ENCODE measurements at regions not wholly inside any gene's neighbourhood (a gene's known extent, or its start where the extent isn't known, plus 50 kb on each side); places are given as distances from the start of the nearest gene placed in this dataset.

GRCh38 chr20:21577551-21577950 lies 63.7 kb upstream of the NKX2-2 start:
- no peak for DNase-seq (ENCODE audit: low read depth in 2 of 2)

DNA sequence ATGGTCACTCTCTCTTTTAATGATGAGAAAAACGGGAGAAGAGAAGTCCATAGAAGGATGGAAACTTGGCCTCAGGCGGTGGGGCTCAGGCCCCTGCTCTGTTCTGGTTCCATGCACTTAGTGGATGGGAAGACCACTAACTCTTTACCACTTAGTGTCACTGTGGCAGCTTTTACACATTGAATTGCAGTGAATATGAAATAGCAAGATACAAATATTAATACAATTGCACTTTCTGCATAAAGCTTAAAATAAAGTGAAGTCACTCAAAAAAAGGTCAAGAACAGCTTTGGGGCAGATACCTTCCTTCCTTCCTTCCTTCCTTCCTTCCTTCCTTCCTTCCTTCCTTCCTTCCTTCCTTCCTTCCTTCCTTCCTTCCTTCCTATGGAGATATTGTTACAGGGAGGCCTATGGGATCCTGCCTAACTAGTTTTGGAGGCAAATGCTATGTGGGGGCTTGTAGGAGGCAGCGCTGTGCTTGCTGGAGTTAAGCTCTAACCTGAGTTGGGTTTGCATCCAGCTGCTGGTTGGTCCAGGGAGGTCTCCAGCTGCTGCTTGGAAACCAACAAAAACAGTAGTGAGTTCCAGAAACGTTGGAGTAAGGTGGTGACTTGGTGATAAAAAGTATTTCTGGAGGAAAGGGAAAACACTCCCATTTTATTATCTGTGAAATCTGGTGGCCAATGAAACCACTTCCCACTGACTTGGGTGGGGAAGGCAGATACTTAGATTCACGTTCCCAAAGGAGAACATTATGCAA lies 62.3 kb upstream of the NKX2-2 start:
- DNase-seq (ENCODE audit: low read depth in 2 of 2), result no peak

GRCh38 chr20:21575167-21575566 lies 61.3 kb upstream of the NKX2-2 start:
- DNase-seq (ENCODE audit: low read depth in 2 of 2), result no peak

GRCh38 chr20:21574443-21574842 lies 60.6 kb upstream of the NKX2-2 start:
- DNase-seq (ENCODE audit: low read depth in 2 of 2), result no peak

DNA sequence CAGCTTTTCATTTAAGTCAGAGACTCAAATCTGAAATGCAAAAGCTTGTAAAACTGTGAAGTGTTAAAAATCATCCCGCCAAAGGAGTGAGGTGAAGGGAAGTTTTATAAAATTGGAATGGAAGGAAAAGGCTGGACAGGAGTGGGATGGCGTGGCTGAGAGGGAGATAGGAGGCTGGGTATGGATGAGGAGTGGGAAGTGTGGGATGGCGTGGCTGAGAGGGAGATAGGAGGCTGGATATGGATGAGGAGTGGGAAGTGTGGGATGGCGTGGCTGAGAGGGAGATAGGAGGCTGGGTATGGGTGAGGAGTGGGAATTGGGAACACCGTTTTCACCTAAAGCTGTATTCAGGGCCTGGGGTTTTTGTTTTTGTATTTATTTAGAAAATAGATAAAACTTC lies 59.4 kb upstream of the NKX2-2 start:
- DNase-seq (ENCODE audit: low read depth in 2 of 2), result no peak

DNA sequence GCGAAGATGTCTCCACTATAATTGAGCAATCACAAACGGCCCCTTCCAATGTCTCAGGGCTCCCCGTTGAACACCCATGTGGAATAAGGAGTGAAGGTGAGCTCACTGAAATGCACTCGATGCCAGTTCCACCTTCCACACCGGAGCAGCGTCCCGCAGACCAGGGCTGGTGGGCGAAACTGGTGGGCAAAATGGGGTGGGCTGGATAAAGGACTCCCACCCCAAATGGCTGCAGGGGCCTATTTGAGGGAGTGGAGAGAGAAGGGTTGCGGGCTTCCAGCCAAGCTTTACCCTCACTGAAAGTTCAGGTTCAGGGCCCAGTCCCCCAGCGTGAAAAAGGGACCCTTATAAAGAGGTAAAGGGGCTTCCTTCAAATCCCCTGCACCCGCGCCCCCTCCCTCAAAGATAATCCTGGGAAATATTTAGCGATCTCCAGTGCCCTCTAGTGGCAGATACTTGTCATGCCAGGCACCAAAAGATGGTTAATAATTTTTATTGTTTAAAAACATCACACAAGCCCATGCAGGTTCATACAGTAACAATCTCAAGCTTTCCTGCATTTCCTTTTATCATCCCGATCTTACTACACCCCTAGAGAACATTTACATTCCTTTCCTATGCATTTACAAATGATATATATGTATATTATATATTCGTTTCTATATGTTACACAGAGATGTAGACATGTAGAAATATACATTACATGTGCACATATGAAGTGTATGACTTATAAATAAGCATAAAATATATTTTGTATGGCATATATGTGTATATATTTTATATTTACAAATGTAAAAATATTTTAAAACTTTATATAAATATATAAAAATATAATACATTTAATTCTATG lies 58.2 kb upstream of the NKX2-2 start:
- no peak for DNase-seq (ENCODE audit: low read depth in 2 of 2)

GRCh38 chr20:21570285-21570992 lies 56.6 kb upstream of the NKX2-2 start:
- no peak for DNase-seq (ENCODE audit: low read depth in 2 of 2)

DNA sequence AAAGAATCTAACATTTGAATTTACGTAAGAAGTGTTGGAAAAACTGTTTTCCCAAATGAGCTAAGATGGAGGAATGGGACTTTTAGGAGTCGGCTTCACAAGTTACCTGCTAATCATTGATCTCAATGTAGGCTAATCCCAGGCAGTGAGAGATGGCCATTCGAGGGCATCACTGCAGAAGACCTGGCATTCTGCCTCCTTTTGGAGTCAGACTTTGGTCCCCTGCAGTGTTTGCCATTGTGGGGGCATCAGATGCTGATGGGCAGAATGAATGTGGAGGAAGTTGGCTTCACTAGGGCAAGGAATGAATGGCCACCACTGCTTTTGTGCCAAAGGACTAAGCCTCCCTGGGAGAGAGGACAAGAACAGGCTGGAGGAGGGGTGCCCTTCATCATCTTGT lies 55.7 kb upstream of the NKX2-2 start:
- DNase-seq (ENCODE audit: low read depth in 2 of 2), result no peak

DNA sequence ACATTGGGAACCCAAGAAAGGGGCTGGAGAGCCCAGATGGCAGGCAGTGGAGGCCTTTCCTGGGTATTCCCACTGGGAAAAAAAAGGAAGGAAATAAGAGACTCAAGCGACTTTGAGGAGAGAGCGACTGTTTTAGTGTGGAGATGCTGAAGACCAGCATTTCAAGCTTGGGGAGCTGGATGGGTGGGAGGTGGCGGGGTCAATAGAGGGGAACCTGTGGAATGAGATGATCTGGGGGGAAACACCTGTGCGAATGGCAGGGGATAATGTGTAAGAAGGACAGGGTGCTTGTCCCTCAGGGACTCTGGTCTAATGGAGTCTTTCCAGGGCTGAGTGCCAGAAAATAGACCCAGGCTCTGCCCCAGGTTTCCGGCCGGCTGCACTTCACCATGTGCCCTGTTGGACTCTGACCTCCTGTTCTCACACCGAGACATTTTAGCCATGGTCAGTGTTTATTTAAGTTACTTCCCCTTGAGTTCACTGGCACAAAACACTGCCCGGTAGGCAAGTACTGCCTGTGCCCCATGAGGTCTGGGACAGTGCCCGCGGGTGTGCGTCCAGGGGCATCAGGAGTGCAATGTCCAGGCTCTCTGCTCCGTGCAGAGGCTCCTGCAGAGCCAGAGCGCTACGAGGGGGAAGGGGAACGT lies 50.4 kb upstream of the NKX2-2 start:
- DNase-seq (ENCODE audit: low read depth in 2 of 2), result no peak

Data from stimulated activated CD8-positive, alpha-beta memory T cell treated with anti-CD3 and anti-CD28 coated beads, Interleukin-15, amount 100 ng/mL, for 48 hours (primary cell).